H1 (cell line): ENCODE measurements at regions not wholly inside any gene's neighbourhood (a gene's known extent, or its start where the extent isn't known, plus 50 kb on each side); places are given as distances from the start of the nearest gene placed in this dataset.

ENCODE experiments used
- CTCF ChIA-PET: fragments of 300-600 bp; sonication (Branson Sonifier 250); formaldehyde crosslinking; loops from one replicate; lab custom pipeline; 2021; ENCODE audit not compliant: partially characterized antibody; lab: Charles Lee
- POLR2A ChIA-PET: fragments of 300-600 bp; sonication (Branson Sonifier 250); formaldehyde crosslinking; loops from one replicate; lab custom pipeline; 2021; ENCODE audit warnings: inconsistent platforms; ENCODE audit not compliant: partially characterized antibody; lab: Charles Lee
- DNase-seq, 2 experiments: peaks; one replicate each; pipeline versions ENCODE4 v3.0.0 to v3.0.0-alpha.2; 2010 to 2022; ENCODE audit warnings: low spot score in 2 of 2, low read depth in 1 of 2, mixed read lengths in 1 of 2
- FAIRE-seq: peaks from 2 replicates; lab custom pipeline; 2011; peaks lifted over from hg19 to GRCh38; lab: Jason Lieb, UNC
- H2AFZ ChIP-seq: 2 replicates; pipeline ENCODE4 v1.8.1; 2012; ENCODE audit warnings: low read length, inconsistent platforms
- H2AK5ac ChIP-seq: 2 replicates; pipeline ENCODE4 v1.6.1; 2013; ENCODE audit warnings: low read depth, low read length
- H2BK120ac ChIP-seq: replicated peaks from 2 replicates; pipeline ENCODE3; 2013; ENCODE audit warnings: low read depth, low read length, inconsistent platforms
- H2BK12ac ChIP-seq: 2 replicates; pipeline ENCODE4 v1.6.1; 2013; ENCODE audit warnings: low read depth, low read length
- H2BK15ac ChIP-seq: 2 replicates; pipeline ENCODE4 v1.6.1; 2013; ENCODE audit warnings: low read length
- H2BK20ac ChIP-seq: 2 replicates; pipeline ENCODE4 v1.6.1; 2013; ENCODE audit warnings: low read length
- H2BK5ac ChIP-seq: 2 replicates; pipeline ENCODE4 v1.6.1; 2013; ENCODE audit warnings: low read depth, low read length
- H3K14ac ChIP-seq: 2 replicates; pipeline ENCODE4 v1.6.1; 2013; ENCODE audit warnings: inconsistent platforms; ENCODE audit not compliant: insufficient read length
- H3K18ac ChIP-seq: 2 replicates; pipeline ENCODE4 v1.6.1; 2013; ENCODE audit warnings: low read length; ENCODE audit errors: extremely low read depth
- H3K23ac ChIP-seq: 2 replicates; pipeline ENCODE4 v1.6.1; 2013; ENCODE audit warnings: inconsistent platforms; ENCODE audit not compliant: insufficient read length
- H3K23me2 ChIP-seq: 2 replicates; pipeline ENCODE4 v1.6.1; 2013; ENCODE audit warnings: low read depth, low read length
- H3K27ac ChIP-seq: 2 replicates; pipeline ENCODE4 v1.6.1; 2011; ENCODE audit warnings: low read depth, low read length, inconsistent platforms
- H3K27me3 ChIP-seq, 4 experiments: replicated peaks in 1 of 4; 1 replicate in 1 of 4; 2 replicates in 3 of 4; pipeline versions ENCODE4 v1.6.1 to v1.8.1; 2011 to 2013; ENCODE audit warnings: low read length in 3 of 4, mild to moderate bottlenecking in 3 of 4, inconsistent platforms in 2 of 4, mixed read lengths in 2 of 4, moderate library complexity in 1 of 4; ENCODE audit not compliant: control insufficient read depth in 3 of 4, insufficient read depth in 3 of 4; ENCODE audit errors: extremely low read depth in 1 of 4
- H3K36me3 ChIP-seq, 4 experiments: 2 replicates each; pipeline versions ENCODE4 v1.6.1 to v1.8.1; 2011 to 2013; ENCODE audit warnings: mild to moderate bottlenecking in 4 of 4, low read length in 3 of 4, moderate library complexity in 2 of 4, control low read depth in 1 of 4, inconsistent platforms in 1 of 4; ENCODE audit not compliant: insufficient read depth in 4 of 4, control insufficient read depth in 2 of 4
- H3K4ac ChIP-seq: replicated peaks from 2 replicates; pipeline ENCODE3; 2013; ENCODE audit warnings: low read length, low read depth, mixed read lengths, inconsistent platforms; ENCODE audit not compliant: insufficient read length
- H3K4me1 ChIP-seq, 4 experiments: replicated peaks in 1 of 4; 1 replicate in 1 of 4; 2 replicates in 3 of 4; pipeline versions ENCODE4 v1.6.1 to v1.8.1; 2011 to 2013; ENCODE audit warnings: low read length in 3 of 4, inconsistent platforms in 2 of 4, mixed read lengths in 1 of 4; ENCODE audit not compliant: insufficient read depth in 4 of 4, control insufficient read depth in 3 of 4
- H3K4me2 ChIP-seq, 2 experiments: 2 replicates each; pipeline versions ENCODE4 v1.6.1 to v1.8.1; 2011 to 2013; ENCODE audit warnings: low read depth in 2 of 2, low read length in 2 of 2, control low read depth in 1 of 2, inconsistent platforms in 1 of 2, mild to moderate bottlenecking in 1 of 2; ENCODE audit not compliant: insufficient read depth in 1 of 2
- H3K4me3 ChIP-seq, 4 experiments: fragments of 200-600, 300-600 bp in 1 of 4; sonication (generic), shearing (Covaris generic), sonication (Bioruptor Twin) in 1 of 4; 2 replicates each; pipeline versions ENCODE4 v1.5.1 to v1.8.1; 2011 to 2016; ENCODE audit warnings: low read length in 4 of 4, low read depth in 3 of 4, control low read depth in 2 of 4, inconsistent platforms in 2 of 4, mild to moderate bottlenecking in 2 of 4, mixed read lengths in 1 of 4, moderate library complexity in 1 of 4; ENCODE audit not compliant: insufficient read depth in 2 of 4; ENCODE audit errors: extremely low read depth in 1 of 4
- H3K56ac ChIP-seq: replicated peaks from 2 replicates; pipeline ENCODE3; 2013; ENCODE audit warnings: low read depth, mild to moderate bottlenecking, mixed read lengths, low read length, inconsistent platforms; ENCODE audit not compliant: insufficient read length
- H3K79me1 ChIP-seq: 2 replicates; pipeline ENCODE4 v1.6.1; 2013; ENCODE audit warnings: low read depth, low read length, control low read depth
- H3K79me2 ChIP-seq, 2 experiments: 2 replicates each; pipeline versions ENCODE4 v1.6.1 to v1.8.1; 2012 to 2013; ENCODE audit warnings: low read length in 2 of 2, mild to moderate bottlenecking in 2 of 2, inconsistent platforms in 1 of 2; ENCODE audit not compliant: insufficient read depth in 2 of 2, control insufficient read depth in 1 of 2
- H3K9ac ChIP-seq, 4 experiments: replicated peaks in 1 of 4; 1 replicate in 1 of 4; 2 replicates in 3 of 4; pipeline versions ENCODE4 v1.6.1 to v1.8.1; 2011 to 2013; ENCODE audit warnings: low read depth in 3 of 4, low read length in 3 of 4, control low read depth in 2 of 4, mild to moderate bottlenecking in 2 of 4, moderate library complexity in 2 of 4, inconsistent platforms in 1 of 4; ENCODE audit errors: extremely low read depth in 1 of 4
- H3K9me3 ChIP-seq, 2 experiments: 2 replicates each; pipeline versions ENCODE4 v1.6.1 to v1.8.1; 2012 to 2013; ENCODE audit warnings: mild to moderate bottlenecking in 2 of 2, moderate library complexity in 2 of 2, control low read depth in 1 of 2, inconsistent platforms in 1 of 2, low read depth in 1 of 2, low read length in 1 of 2, mixed read lengths in 1 of 2; ENCODE audit not compliant: insufficient read depth in 2 of 2
- H4K20me1 ChIP-seq, 2 experiments: replicated peaks in 1 of 2; 2 replicates each; pipeline versions ENCODE3 to v1.8.1; 2011 to 2013; ENCODE audit warnings: inconsistent platforms in 2 of 2, low read length in 2 of 2, mild to moderate bottlenecking in 1 of 2; ENCODE audit not compliant: insufficient read depth in 2 of 2, control insufficient read depth in 1 of 2
- H4K5ac ChIP-seq: 2 replicates; pipeline ENCODE4 v1.6.1; 2013; ENCODE audit warnings: low read length, low read depth, mixed read lengths, inconsistent platforms; ENCODE audit not compliant: insufficient read length
- H4K8ac ChIP-seq: 2 replicates; pipeline ENCODE4 v1.8.0; 2013; ENCODE audit warnings: mild to moderate bottlenecking, moderate library complexity, low read length, inconsistent platforms; ENCODE audit not compliant: insufficient read depth; ENCODE audit errors: extremely low read depth
- H4K91ac ChIP-seq: replicated peaks from 2 replicates; pipeline ENCODE3; 2013; ENCODE audit warnings: low read length, mixed read lengths, inconsistent platforms; ENCODE audit not compliant: insufficient read length
- BRCA1 ChIP-seq: IDR thresholded peaks from 2 replicates; pipeline ENCODE4 v1.6.1; 2012; ENCODE audit warnings: low read depth, low read length, improper control_type of control experiment
- GABPA ChIP-seq: IDR thresholded peaks from 2 replicates; pipeline ENCODE4 v1.6.1; 2011; ENCODE audit warnings: mild to moderate bottlenecking, low read length, moderate library complexity, borderline replicate concordance; ENCODE audit not compliant: insufficient read depth
- KDM1A ChIP-seq: fragments of 200-600, 300-600 bp; sonication (generic); IDR thresholded peaks from 2 replicates; pipeline ENCODE4 v1.7.1; 2016; ENCODE audit warnings: mild to moderate bottlenecking, low read length, borderline replicate concordance
- KDM5A ChIP-seq: fragments of 200-600 bp; IDR thresholded peaks from 2 replicates; pipeline ENCODE4 v1.7.1; 2012; ENCODE audit warnings: mild to moderate bottlenecking, low read length, inconsistent platforms, mixed read lengths
- RFX5 ChIP-seq: IDR thresholded peaks from 2 replicates; pipeline ENCODE4 v1.6.1; 2011; ENCODE audit warnings: low read depth, low read length, improper control_type of control experiment, borderline replicate concordance
- RXRA ChIP-seq: IDR thresholded peaks from 2 replicates; pipeline ENCODE4 v1.6.1; 2011; ENCODE audit warnings: low read depth, mild to moderate bottlenecking, low read length, moderate library complexity; ENCODE audit not compliant: insufficient read depth
- SUZ12 ChIP-seq: fragments of 200-600 bp; sonication (generic); IDR thresholded peaks from 2 replicates; pipeline ENCODE4 v1.6.1; 2012; ENCODE audit warnings: mild to moderate bottlenecking, inconsistent platforms, low read length, moderate library complexity, mixed read lengths
- TCF12 ChIP-seq: IDR thresholded peaks from 2 replicates; pipeline ENCODE4 v1.6.1; 2011; ENCODE audit warnings: low read depth, mild to moderate bottlenecking, low read length
- TEAD4 ChIP-seq: IDR thresholded peaks from 2 replicates; pipeline ENCODE4 v1.6.1; 2012; ENCODE audit warnings: low read depth, low read length, inconsistent platforms, mixed read lengths
- WGBS, 2 experiments: shearing (Covaris generic) in 1 of 2; methylation state at CpG; one replicate each; pipeline versions ENCODE4 v1.1.6 to v1.1.7; 2013 to 2015; ENCODE audit warnings: low lambda C conversion rate in 2 of 2, mixed read lengths in 2 of 2, inconsistent platforms in 1 of 2, low coverage in 1 of 2, missing lambda C conversion rate in 1 of 2; ENCODE audit not compliant: insufficient replicate concordance in 2 of 2, insufficient coverage in 1 of 2, insufficient read length in 1 of 2; ENCODE audit errors: extremely low coverage in 1 of 2, missing lambda C conversion rate in 1 of 2; 5-methylcytosine and 5-hydroxymethylcytosine counted together

DNA sequence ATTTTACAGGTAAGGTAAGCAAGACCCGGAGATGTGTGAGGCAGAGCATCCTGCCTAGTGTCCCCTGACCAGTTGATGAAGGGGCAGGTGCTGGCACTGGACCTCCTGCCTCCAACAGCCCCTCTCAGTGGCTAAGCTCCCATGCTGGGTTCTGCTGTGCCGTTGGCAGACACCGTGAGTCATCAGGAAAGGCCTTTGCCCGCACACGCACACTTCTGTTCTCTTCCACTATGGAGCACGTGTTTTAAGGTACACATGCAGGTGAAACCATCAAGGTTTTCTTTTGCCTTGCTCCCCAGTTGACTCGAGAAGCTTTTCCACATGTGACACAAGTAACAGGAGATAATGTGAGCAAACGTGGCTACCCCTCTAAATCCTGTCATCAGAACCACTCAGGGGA is 207.9 kb downstream of the RRAGC start (continued):
- no peak for TF ChIP-seq TCF12

GRCh38 chr1:38648417-38648816 is 211.2 kb downstream of the RRAGC start:
- no peak overlapping the region for H2AK5ac ChIP-seq
- H2BK120ac ChIP-seq: no peak overlapping the region
- no peak overlapping the region for H2BK15ac ChIP-seq
- TF ChIP-seq BRCA1: no peak
- TF ChIP-seq SUZ12: no peak
- TF ChIP-seq RFX5: no peak
- TF ChIP-seq KDM5A: no peak
- no peak for TF ChIP-seq TEAD4
- TF ChIP-seq KDM1A: no peak
- no peak for TF ChIP-seq GABPA
- no peak for TF ChIP-seq RXRA
- no peak overlapping the region for H3K4me3 ChIP-seq
- H3K56ac ChIP-seq: no peak overlapping the region
- H4K8ac ChIP-seq: 0 out of 2 replicates have a peak overlapping the region, but pooled peaks have one; percentile 14
- no peaks in the 10 kb centered on the region for H3K27me3 ChIP-seq
- H3K36me3 ChIP-seq: no peaks in the 10 kb centered on the region
- no peaks in the 10 kb centered on the region for H4K20me1 ChIP-seq
- no peak overlapping the region for H3K4ac ChIP-seq
- no peaks in the 10 kb centered on the region for H3K79me2 ChIP-seq
- FAIRE-seq: no peak
- no peak for DNase-seq
- H3K23ac ChIP-seq: no peak overlapping the region
- H4K91ac ChIP-seq: no peak overlapping the region
- peaks cover 3 to 14% of the 10 kb centered on the region in 2 experiments; a peak in 1 of 4 replicates for H3K9me3 ChIP-seq
- H3K9ac ChIP-seq: no peak overlapping the region
- no peak overlapping the region for H3K18ac ChIP-seq
- WGBS, 2 experiments: 90% methylated on average over 6 of the region's 6 CpGs; no CpG with 5 or more reads in 1 of the 2 experiments
- ChIA-PET CTCF (no interaction called here), POLR2A (no interaction called here)
- H2BK12ac ChIP-seq: no peak overlapping the region
- no peak overlapping the region for H4K5ac ChIP-seq
- H3K23me2 ChIP-seq: no peaks in the 10 kb centered on the region
- H2BK5ac ChIP-seq: no peak overlapping the region
- H3K27ac ChIP-seq: no peak overlapping the region
- no peaks in the 10 kb centered on the region; a peak in 1 of 7 replicates for H3K4me1 ChIP-seq
- no peaks in the 10 kb centered on the region for H3K79me1 ChIP-seq
- no peak overlapping the region for H3K4me2 ChIP-seq
- H2BK20ac ChIP-seq: no peak overlapping the region
- no peak overlapping the region for H3K14ac ChIP-seq
- H2AFZ ChIP-seq: no peak overlapping the region
